Left hindlimb (tissue), 1 donor: ENCODE measurements at regions not wholly inside any gene's neighbourhood (a gene's known extent, or its start where the extent isn't known, plus 50 kb on each side); places are given as distances from the start of the nearest gene placed in this dataset.

Experiments
- DNase-seq: peaks from one replicate; pipeline ENCODE4 v3.0.0-alpha.2; 2018

DNA sequence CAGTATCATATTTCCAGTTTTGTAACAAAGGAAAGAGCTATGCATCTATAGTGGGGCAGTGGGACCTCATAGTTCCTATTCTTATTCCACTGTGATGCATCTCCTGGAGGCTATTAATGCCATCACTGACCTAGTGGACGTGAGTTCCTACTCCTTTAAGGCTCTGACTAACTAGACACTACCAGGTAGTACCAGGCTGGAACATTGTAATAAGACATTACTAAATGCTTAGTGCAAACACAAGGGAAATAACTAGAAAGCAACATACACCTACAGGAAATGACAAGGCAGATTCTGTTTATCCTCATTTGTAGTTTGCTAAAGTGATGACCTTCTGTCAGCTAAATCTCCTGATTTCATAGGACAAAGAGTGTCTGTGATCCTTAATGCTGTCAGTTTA lies 192.5 kb downstream of the POSTN start:
- DNase-seq: no peak

DNA sequence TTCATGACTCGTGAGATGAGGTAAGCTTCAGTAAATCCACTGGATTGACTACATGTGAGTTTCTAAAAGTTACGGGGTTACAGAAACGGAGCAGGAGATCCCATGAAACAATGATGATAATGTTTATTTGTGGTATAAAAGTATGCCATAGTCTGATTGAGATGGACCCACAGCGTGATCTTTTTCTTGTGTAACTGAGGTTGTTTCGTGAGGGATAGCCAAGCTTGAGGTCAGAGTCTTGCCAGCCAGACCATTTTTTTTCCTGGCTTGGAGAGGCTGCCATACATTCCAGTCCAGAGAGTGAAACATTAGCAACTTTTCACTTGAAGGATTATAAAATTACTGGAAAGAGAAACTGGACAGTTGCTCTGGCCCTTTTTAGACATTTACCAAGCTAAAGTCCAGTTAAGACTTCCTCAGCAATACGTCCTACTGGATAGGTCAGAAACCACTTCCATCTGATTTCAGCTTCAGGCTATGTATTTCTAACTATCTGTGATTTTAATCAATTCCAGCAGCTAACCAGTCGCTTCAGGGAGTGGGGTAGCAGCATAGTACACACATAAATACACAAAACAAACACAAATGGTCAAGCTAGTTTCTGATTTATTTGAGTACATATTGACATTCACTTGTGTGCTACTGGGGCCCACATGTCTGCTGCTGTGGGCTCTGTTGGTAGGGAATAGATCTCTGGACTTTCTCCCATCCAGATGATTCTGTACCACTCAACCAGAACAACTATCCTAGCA lies 194.6 kb downstream of the POSTN start:
- no peak for DNase-seq

DNA sequence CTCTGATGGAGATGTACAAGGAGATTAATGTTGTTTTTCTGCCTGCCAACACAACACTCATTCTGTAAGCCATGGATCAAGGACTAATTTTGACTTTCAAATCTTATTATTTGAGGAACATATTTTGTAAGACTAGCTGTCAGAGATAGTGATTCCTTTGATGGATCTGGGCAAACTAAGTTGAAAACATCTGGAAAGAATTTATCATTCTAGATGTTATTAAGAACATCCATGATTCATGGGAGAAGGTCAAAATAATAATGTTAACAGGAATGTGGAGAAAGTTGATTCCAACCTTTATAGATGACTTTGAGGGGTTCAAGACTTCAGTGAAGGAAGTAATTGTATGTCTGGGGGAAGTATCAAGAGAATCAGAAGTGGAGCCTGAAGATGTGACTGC lies 196.8 kb downstream of the POSTN start:
- no peak for DNase-seq

DNA sequence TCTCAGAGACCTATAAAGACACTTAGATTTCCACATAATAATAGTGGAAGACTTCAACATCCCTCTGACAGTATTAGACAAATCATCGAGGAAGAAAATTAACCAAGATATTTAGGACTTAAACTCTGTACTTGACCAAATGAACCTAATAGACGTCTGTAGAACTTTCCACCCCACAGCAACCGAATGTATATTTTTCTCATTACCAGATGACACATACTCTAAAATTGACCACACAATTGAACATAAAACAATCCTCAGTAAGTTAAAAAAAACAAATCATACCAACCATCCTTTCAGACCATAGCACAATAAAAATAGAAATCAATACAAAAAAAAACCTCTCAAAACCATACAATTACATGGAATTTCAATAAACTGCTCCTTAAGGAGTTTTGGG lies 201.0 kb downstream of the POSTN start:
- no peak for DNase-seq

DNA sequence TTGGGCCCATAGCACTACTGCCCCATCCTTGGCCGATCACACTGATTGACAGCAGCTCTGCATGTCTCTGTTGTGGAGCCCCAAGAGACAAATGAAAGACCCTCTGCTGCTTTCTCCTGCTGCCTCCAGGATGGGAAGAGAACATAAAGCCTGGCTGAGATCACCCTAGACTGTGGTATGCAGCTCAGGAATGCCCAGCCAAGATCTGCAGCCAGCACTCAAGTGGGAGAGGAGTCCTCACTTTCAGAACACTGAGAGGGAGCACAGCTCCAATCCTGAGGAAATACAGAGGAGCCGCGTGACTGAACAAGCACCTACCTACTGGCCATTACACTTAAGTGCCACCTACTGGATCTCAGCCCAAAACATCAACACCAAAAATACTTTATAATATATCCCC lies 203.0 kb downstream of the POSTN start:
- DNase-seq: no peak

DNA sequence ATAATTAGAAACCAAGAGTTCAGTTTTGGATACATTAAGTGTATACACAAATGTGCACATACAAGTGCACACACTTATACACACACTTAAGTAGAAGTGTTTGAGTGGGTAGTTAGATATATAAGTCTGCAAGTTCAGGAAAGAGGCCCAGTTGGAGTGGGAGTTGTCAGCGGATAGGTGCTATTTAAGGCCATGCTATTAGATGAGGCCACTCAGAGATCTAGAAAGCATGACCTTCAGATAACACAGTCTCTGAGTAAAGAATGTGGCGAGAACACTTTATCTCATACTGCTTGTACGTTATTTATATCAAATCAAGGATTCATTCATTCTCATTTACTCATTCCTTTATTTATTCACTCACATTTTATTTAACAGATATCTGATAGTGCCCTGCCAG lies 206.2 kb downstream of the POSTN start:
- DNase-seq: no peak

DNA sequence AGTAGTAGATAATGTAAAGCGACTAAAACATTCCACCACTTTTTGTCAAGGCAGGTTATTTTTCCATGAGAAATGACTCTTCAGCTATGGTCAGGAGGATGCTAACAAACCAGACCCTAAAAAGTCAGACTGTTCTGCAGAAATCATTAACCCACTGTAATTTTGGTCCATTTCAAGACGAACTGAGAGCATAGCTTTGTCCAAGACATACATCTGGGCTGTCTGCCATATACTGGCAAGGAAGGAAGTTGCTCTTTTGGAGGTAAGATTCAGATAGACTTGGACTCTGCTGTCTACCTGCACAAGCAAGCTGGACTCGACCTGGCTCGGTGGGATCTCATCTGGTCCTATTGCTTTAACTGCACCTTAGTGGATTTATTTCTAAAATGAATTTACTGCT lies 207.8 kb downstream of the POSTN start:
- DNase-seq: no peak

DNA sequence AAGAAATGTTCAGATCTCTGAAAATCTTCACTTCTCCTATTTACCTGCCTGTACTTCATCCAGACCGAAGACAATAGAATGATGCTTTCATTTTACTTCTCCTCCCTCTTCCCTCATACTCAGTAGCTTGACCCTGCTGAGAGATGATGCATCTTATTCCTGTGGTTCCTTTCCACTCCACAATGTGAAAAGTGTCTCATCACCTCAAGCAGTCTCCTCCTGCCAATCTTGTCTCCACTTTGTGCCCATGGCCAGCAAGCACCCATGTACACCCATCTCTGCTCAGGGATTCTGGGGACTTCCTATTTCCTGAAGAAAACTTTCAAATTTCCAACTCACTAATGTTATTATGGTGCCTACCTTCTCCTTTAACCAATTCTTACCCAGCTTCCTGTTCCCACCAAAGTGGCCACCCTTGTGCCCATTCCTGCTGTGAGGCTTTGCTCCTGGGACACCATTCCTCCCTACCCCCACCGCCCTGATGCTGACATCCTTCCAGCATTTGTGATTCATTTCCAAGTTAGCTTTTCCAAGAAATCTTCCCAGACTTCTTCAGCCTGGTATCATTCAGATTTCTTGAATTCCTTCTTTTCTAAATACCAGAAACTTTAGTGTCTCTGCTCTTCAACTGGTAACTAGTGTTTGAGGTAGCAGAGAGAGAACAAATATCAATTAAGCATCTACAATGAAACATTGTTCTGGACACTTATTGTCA lies 212.5 kb downstream of the POSTN start:
- DNase-seq: no peak

DNA sequence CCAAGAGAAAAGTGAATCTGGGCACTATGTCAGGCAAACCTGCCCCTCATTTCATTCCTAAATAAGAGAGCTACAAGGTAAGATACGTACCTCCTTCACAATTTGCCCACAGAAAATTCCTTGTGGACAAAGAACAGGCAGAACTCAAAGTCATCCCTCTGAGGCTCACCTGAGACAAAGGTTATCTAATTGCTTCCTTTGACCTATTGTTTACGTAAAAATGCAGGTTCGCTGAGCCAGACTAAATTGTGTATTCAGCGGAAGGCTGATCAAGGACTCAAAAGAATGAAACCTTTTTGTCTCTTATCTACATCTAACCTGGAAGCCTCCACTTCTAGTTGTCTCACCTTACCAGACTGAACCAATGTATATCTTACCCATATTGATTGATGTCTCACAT lies 213.3 kb downstream of the POSTN start:
- no peak for DNase-seq

DNA sequence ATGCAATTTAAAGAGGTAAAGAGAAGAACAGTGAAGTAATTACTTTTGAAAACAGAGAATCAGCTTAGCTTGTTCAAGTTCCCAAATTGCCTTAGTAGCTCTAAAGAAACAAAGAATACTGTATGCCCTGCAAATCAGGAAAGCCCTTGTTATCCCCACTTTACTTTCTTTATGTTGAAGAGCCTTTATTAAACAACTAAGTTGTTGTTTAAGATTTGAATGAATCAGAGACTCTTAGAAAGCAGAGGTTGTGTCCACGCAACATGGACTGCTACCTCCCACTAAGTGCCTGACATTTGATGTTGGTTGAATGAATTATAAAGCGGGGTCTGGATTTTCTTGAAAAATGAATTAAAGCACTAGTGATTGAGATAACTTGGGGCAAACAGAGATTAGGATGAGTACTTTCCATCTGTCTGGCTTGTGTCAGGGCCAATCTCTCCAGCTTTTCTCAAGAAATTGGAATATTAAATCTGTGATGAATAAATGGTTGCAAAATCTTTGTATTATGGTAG lies 214.7 kb downstream of the POSTN start:
- no peak for DNase-seq

DNA sequence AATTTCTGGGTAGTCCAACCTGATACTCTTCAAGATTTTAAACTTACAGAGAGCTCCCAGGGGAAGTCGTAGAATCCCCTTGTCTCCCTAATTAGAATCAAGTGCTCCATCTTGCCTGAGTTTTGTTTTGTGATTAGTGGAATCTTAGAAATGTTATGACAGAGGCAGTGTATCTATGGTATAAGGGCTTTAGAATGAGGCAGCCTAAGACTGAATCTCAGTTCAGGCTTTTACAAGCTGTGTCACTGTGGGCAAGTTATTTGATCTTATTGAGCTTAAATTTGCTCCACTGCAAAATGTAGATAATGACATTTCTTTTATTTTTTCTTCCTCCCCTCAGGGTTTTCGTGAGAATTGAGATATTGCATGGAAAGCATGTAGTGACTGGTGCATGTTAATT lies 215.5 kb downstream of the POSTN start:
- no peak for DNase-seq

DNA sequence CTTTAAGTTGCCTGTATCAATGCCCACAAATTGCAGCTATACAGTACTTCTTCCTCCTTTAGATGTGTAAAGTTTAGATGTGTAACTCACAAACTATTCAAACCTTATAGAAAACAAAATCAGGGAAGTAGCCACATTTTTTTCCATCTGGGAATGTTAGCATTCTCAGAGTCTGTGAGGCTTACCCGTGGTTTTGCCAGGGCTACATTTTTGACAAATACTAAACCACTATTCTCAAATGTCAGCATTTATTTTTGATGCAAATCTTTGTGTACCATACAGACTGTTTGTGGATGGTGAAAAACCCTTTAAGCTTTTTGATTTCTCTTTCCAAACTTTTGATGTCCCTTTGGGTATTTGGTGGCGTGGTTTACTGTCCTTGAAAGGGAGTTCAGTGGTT lies 216.4 kb downstream of the POSTN start:
- DNase-seq: no peak

DNA sequence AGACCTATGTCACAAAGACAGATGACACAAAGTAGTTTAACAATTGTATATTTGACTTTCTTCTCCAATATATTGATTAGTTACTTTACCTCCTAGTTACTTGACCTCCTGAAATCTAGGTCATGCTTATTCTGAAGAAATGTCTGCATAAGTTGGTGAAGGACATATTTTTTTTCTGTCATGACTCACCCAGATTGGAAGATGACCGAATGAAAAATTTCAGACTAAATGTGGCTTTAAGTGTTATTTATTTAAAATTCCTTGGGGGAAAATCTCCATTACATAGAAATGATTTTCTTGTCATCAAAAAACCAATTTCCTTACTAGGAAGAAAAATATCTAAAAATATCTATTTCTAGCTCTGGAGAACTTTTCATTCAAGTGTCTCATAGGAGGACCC lies 217.1 kb downstream of the POSTN start:
- no peak for DNase-seq

DNA sequence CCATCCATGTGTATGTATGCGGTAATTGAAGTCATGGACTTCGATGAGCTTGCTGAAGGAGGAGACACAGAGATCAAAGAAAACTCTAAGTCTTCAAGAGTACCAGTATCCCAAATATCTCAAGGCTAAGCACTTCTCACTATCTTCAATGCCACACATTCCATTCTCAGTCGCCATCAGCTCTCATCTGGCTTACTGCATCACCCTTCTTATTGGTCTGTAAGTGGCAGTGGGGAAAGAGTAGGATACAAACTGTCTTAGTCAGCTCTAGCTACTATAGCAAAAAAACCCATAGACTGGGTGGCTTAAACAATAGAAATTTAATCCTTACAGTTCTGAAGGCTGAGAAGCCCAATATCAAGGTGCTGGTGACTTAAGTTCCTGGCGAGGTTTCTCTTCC lies 218.7 kb downstream of the POSTN start:
- no peak for DNase-seq

DNA sequence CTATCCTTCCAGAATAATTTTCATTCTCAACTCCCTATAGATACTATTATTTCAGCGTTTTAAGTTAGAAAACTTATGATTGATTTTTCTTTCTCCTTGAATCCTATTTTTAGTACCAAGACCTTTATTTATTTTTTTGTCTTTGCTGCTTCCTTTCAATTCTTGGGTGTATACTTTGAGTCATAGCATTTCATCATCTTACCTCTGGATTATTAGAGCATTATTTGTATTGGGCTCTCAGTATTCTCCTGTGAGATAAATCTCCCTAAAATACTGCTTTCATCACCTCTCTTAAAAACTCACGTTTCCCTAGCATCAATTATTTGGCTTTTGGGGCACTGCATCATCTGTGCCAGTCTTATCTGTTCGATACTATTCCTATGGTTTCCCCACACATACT lies 222.8 kb downstream of the POSTN start:
- DNase-seq: no peak

DNA sequence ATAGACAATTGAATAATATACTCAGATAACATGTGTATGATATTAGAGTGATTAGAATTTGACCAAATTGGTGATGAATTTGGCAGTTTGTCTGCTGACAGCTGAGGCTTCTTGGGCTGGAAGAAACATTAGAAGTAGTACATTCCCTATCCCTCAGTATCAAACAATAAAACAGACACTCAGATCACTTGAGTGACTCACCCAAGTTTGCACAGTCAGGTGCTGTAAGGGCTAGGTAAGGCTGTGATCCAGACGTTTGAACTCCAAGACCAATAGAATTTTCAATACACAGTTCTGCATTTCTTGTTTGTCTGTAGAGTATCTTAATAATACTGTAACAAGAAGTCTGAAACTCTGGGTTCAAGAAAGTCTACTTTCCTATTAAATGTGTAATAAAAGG lies 223.5 kb downstream of the POSTN start:
- no peak for DNase-seq

DNA sequence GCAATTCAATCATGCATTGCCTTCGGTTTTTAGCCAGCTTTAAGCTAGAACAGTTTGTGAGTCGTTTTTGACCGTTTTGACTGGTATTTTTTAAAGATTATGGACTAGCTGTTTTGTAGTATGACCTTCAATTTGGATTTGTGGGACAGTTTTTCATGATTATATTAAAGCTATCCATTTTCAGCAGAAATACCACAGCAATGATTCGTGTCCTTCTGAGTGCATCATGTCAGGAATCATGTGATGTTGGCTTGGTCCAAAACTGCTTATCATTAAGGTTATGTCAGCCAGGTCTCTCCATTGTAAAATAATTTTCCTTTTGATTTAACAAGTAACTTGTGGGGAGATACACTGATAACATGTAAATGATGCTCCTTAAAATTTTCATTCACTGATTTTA lies 229.0 kb downstream of the POSTN start:
- DNase-seq: no peak

DNA sequence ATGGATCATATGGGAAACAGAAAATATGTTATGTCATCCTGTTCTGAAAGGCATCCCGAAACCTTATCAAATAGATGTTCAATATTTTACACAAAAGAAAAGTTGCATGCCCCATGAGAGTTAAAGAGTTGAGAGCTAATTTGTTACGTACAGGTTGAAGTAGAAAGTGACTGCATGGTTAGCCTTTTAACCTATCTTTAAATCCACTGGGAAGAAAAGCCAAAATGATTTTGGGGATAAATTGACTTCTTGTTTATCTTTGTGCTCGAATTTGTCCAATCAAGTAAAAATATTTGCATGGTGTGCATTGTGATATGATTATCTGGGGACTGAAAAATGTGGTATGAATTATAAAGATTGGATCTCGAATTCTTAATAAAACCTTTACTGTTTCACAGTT lies 230.1 kb downstream of the POSTN start:
- no peak for DNase-seq

DNA sequence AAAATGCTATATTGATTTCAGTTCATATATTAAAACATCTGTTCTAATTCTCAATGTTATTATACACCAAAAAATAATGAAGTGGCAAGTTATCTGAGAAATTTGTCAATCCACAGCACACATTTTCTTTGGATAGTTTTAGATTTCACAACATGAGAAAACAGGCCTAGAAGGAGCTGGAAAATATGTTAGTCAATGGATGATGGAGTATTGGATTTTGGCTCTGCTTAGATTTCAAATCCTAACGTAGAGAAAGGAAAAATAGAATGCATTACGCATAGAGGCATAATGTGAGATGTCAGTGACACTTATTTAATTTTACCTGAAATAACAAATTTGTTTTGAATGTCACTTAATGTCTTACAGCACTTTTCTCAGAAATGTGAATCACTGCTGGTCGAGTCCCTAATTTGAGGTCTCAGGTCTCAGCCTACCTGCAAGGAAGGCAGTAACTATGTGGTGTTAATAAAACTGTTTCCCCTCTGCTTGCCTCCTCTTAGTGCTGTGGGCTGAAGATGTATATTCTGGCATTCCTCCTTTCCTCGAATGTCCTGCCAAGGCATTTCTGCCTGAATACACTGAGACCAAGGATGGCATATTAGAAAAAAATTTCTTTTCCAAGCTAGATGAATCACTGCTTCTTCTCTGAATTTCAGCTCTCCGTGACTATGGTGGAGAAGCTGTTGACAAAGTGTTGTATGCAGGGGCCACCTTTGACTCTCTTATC lies 232.4 kb downstream of the POSTN start:
- peak; percentile 42 for DNase-seq

DNA sequence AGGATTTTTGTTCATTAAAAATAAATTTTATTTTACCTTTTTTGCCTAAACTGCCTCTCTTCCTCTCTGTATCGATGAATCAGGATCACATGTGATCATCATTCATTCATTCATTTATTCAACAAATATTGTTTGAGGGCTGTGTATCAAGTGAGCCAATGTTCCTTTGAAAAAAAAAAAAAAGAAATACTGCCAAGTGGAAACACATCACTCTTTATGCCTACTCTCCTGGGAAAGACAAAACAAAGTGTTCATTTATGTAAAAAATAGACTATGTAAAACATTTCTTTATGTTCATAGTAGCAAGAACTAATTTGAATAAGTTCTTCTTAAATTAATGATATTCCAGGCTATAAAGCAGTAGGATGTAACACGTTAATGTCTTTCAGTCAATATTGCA lies 233.1 kb downstream of the POSTN start:
- no peak for DNase-seq

DNA sequence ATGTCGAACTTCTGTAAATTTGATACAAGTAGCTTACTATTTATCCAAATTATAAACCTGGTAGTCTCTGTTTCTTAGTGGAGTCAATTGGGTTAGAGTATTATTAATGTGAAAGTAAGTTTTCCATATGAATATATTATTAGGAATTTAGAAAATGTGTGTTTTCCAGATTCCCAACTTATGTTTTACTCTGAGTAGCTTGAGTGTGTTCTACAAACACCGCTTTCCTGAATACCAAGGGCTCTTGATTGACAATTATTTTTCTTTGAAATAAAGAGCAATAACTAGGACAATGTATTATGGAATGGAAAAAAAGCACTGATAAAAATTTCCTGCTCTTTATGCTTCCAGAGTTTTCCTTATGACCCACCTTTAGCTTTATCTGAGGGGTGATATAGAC lies 233.6 kb downstream of the POSTN start:
- DNase-seq: no peak

DNA sequence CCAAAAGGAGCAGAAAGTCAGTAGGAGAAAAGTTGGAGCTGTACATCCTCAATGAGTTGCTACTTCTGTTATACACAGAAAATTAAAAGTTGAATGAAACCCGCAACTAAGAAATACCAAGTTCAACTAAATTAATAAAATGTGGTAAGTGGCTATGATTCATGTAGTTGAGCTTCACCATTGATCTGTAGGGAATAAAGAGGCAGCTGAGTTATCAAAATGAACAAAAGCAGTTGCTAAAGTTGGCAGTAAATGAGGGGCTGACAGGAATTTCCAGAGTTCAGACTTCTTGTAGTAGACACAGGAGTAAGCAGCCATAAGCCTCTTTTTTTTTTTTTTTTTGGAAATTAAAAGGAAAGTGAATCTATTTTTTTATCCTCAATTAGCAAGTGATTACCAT lies 234.6 kb downstream of the POSTN start:
- no peak for DNase-seq

DNA sequence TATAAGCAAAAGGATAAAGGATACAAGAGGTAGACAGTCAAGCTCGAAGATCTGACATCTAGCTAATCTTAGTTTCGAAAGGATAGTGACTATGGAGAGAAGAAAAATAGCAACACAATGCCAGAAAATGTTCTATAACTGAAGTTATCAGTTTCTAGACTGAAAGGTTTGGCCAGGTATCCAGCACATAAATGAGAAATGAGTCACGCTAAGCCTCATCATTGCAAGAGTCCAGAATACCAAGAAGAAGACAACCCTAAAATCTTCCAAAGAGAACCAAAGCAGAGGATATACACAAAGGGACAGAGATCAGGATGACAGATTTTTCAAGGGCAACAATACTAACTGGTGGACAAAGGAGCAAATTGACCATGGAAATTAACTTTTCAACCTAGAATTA lies 237.0 kb downstream of the POSTN start:
- no peak for DNase-seq

DNA sequence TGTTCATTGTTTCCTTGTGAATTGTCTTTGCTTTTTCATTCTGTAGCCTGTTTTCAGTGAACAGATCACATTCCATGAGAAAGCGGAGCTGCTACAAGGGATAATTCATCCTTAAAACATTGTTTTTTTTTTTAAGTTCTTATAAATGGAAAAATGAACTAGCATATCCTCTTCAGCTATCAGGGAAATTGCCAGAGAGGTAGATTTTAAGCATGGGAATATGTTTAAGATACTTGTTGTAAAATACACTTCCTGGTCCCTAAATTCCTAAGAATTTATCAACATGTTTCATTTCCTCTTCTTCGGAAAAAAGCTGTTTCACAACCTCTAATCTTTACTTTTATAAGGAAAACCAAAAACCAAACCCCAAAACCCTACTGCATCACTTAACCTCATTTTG lies 238.0 kb downstream of the POSTN start:
- no peak for DNase-seq
